Adrenal gland (tissue), 9 donors: ENCODE measurements at regions not wholly inside any gene's neighbourhood (a gene's known extent, or its start where the extent isn't known, plus 50 kb on each side); places are given as distances from the start of the nearest gene placed in this dataset.

Experiments
- DNase-seq, 7 donors: peaks; one replicate each; pipeline ENCODE4 v3.0.0-alpha.2; 2019 to 2020
- H3K27ac ChIP-seq, 5 donors: fragments of 200-600 bp; sonication (generic) in 4 of 5; 1 replicate in 3 of 5; 2 replicates in 2 of 5; pipeline versions ENCODE4 v1.5.1 to v1.8.0; 2016 to 2020; ENCODE audit warnings: mild to moderate bottlenecking in 1 of 5
- H3K27me3 ChIP-seq: fragments of 200-600 bp; 2 replicates; pipeline ENCODE4 v1.8.0; 2021
- H3K36me3 ChIP-seq, 2 donors: fragments of 200-600 bp; replicated peaks in 1 of 2; 1 replicate in 1 of 2; 2 replicates in 1 of 2; pipeline versions ENCODE4 v1.5.1 to v1.8.0; 2018 to 2022
- H3K4me1 ChIP-seq, 2 donors: fragments of 200-600 bp; replicated peaks in 1 of 2; 1 replicate in 1 of 2; 2 replicates in 1 of 2; pipeline versions ENCODE4 v1.5.1 to v1.8.0; 2018 to 2021
- H3K4me3 ChIP-seq, 4 donors: fragments of 200-600 bp; sonication (generic) in 3 of 4; one replicate each; pipeline ENCODE4 v1.5.1; 2016 to 2018
- H3K9me3 ChIP-seq, 3 donors: fragments of 200-600 bp; sonication (generic) in 1 of 3; replicated peaks in 1 of 3; 1 replicate in 2 of 3; 2 replicates in 1 of 3; pipeline versions ENCODE4 v1.5.1 to v1.8.0; 2016 to 2021
- CTCF ChIP-seq, 6 experiments: fragments of 450-650 bp in 4 of 6; fragments of 200-600 bp in 2 of 6; sonication (generic) in 1 of 6; IDR thresholded peaks; 1 replicate in 5 of 6; 2 replicates in 1 of 6; pipeline versions ENCODE4 v1.5.1 to v1.8.0; 2016 to 2021; ENCODE audit warnings: antibody characterized with exemption in 6 of 6, mild to moderate bottlenecking in 2 of 6, moderate library complexity in 1 of 6
- POLR2A ChIP-seq, 2 donors: fragments of 450-650 bp; IDR thresholded peaks; one replicate each; pipeline ENCODE4 v1.6.1; 2017; ENCODE audit warnings: antibody characterized with exemption in 2 of 2, mild to moderate bottlenecking in 2 of 2, moderate library complexity in 1 of 2
- WGBS, 4 donors: extraction: QIAGEN DNeasy Blood & Tissue Kit in 2 of 4; methylation state at CpG; one replicate each; pipeline versions ENCODE4 v1.1.5 to v1.1.7; 2013 to 2017; 5-methylcytosine and 5-hydroxymethylcytosine counted together
- intact Hi-C, 2 donors: fragments of 100-400 bp; cut with DNase I; formaldehyde crosslinking; loops; one replicate each; pipeline versions ENCODE4 v1.14.1 to v1.15.0; 2022 to 2023
- donor health status: healthy with polysubstance abuse.
- donor health status: Bipolar disorder and iron deficiency.
- donor health status: DM: yes; HTN: yes; CAD: no.
- donor health status: DM: no; HTN: no; CAD: no.
- donor health status: DM: no; HTN: no; CAD: no.

DNA sequence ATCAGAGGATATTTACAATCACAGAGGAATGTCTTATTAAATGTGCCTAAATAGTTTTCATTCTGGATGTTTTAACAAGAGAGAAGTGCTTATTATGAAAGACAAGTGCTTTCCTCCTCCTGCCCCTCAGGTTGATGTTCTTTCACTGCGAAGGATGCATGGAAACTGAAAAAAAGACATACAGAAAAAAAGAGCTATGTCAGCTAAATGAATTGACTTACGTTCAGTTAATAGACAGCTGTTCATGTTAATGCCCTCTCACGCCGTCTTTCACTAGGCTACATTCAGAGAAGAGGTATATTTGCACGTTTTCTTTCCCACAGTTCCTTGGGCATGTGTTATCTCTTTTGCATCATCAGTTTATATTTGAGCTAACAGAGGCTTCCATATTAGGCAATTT is 821.8 kb upstream of the PCDH9 start:
- DNase-seq: no peak
- no peak for TF ChIP-seq CTCF (IDR thresholded peaks at IDR 0.05)
- TF ChIP-seq POLR2A (IDR thresholded peaks at IDR 0.05): no peak

DNA sequence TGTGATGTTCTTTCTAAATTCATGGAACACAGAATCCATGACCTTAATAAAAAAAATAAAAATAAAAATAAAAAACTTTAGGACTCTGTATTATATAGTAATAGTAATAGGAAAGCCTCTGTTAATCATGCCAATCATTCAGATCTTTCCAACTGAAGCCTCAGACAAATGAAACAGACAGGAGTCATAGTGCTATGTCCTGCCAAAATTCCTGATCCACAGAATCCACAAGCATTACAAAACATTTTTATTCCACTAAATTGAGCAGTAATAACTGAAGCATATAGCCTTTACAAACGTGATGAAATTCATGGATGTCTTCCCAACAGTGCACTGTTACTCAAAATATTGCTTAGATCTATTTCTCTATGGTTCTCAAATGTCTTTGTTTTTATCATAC is 820.6 kb upstream of the PCDH9 start:
- Histone ChIP-seq H3K9me3 (no peaks in the 10 kb centered on the region), H3K4me3 (no peak overlapping the region), H3K36me3 (no peaks in the 10 kb centered on the region), H3K27me3 (no peaks in the 10 kb centered on the region), H3K4me1 (no peaks in the 10 kb centered on the region), H3K27ac (no peak overlapping the region)
- DNase-seq: no peak
- 45 to 56% (median 51%) methylated on average over 1 of the region's 1 CpG for WGBS, 4 donors
- TF ChIP-seq CTCF (IDR thresholded peaks at IDR 0.05) (no peak), POLR2A (IDR thresholded peaks at IDR 0.05) (no peak)
- intact Hi-C loops: no loop called here

More for the DNA sequence above, 821.8 kb upstream of the PCDH9 start:
- Histone ChIP-seq H3K4me3 (no peak overlapping the region), H3K36me3 (no peaks in the 10 kb centered on the region), H3K4me1 (no peaks in the 10 kb centered on the region), H3K27ac (no peak overlapping the region), H3K9me3 (no peaks in the 10 kb centered on the region), H3K27me3 (no peaks in the 10 kb centered on the region)
- 75 to 84% (median 78%) methylated on average over 5 of the region's 5 CpGs for WGBS, 4 donors
- intact Hi-C loops: no loop called here

DNA sequence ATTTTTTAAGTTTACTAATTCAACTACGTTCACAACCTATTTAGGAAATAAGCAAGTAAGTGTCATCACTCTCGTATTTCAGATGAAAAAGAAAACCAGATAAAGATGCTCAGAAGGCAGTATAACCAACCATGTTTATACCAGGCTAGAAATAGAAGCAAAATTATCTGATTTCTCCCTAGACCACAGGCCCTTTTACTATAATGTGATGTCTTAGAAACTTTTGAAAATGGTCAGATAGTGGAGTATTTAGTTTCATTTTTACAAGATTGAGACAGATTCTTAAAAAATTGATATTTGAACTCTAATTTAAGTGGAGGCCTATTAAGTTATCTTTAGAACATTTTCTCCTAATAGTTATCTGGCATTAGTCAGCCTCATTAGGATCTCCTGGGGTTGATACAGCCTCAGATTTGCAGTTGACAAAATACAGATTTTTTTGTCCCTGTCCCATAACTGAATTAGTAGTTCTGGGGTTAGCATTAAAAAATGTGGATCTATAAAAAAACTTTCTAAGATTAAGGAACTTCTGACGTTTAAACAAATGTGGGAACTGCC is 818.7 kb upstream of the PCDH9 start:
- H3K9me3 ChIP-seq: no peaks in the 10 kb centered on the region
- no peaks in the 10 kb centered on the region for H3K4me1 ChIP-seq
- TF ChIP-seq CTCF (IDR thresholded peaks at IDR 0.05) (no peak), POLR2A (IDR thresholded peaks at IDR 0.05) (no peak)
- intact Hi-C loops: no loop called here
- 70 to 79% (median 72%) methylated on average over 3 of the region's 3 CpGs for WGBS, 4 donors
- no peak for DNase-seq
- H3K27me3 ChIP-seq: no peaks in the 10 kb centered on the region
- H3K27ac ChIP-seq: no peak overlapping the region
- H3K36me3 ChIP-seq: no peaks in the 10 kb centered on the region
- no peak overlapping the region for H3K4me3 ChIP-seq

DNA sequence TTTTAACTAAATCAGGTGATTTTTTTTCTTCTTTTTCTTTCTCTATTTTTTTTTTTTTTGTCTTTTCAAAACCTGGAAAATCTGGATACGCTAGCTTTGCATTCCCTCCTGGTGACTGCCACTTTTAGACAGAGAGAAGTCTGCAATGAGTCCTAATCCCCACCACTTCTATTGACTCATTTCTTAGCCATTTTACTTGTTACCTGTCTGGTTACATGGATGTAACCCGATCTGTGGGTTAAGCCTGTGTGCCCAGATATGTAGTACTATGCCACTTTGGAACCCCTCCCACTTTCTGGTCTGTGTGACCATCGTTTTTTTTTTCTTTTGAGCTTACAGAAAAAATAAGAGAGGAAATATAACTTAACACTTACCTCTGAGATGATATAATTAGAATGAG is 817.8 kb upstream of the PCDH9 start:
- no peaks in the 10 kb centered on the region for H3K4me1 ChIP-seq
- no peak for DNase-seq
- no peaks in the 10 kb centered on the region for H3K9me3 ChIP-seq
- no peak overlapping the region for H3K27ac ChIP-seq
- TF ChIP-seq CTCF (IDR thresholded peaks at IDR 0.05): no peak
- no peak for TF ChIP-seq POLR2A (IDR thresholded peaks at IDR 0.05)
- intact Hi-C loops: no loop called here
- H3K4me3 ChIP-seq: no peak overlapping the region
- no peaks in the 10 kb centered on the region for H3K36me3 ChIP-seq
- WGBS, 4 donors: 63 to 71% (median 69%) methylated on average over 3 of the region's 3 CpGs
- H3K27me3 ChIP-seq: no peaks in the 10 kb centered on the region
